ENCODE measurements at regions not wholly inside any gene's neighbourhood (a gene's known extent, or its start where the extent isn't known, plus 50 kb on each side); places are given as distances from the start of the nearest gene placed in this dataset.

GRCh38 chr2:77592955-77593354 lies 70.8 kb upstream of the LRRTM4 start (continued):
- TF ChIP-seq ZBTB26 (tag by site-specific recombination; optimal IDR thresholded peaks at IDR 0.05) (peak; percentile 51), ZBTB10 (tag by site-specific recombination; IDR thresholded peaks at IDR 0.05) (0 out of 2 replicates have a peak, but pooled peaks have one; percentile 33)

GRCh38 chr2:77602771-77603170 lies 80.6 kb upstream of the LRRTM4 start:
- Histone ChIP-seq H3K36me3 (ENCODE audit: control insufficient read depth in 2 of 2, insufficient read depth in 1 of 2, low read length in 2 of 2) (no peaks in the 10 kb centered on the region), H3K27ac (ENCODE audit: extremely low read depth, low read depth, low read length) (no peak overlapping the region), H3K4me1 (ENCODE audit: control insufficient read depth, insufficient read depth, low read length) (no peaks in the 10 kb centered on the region), H3K9me3 (ENCODE audit: control insufficient read depth, insufficient read depth, low read depth, low read length) (no peaks in the 10 kb centered on the region), H3K4me3 (ENCODE audit: low read depth, low read length) (no peak overlapping the region)
- ChIA-PET CTCF (no interaction called here), POLR2A (no interaction called here)
- TF ChIP-seq ZNF513 (tag by site-specific recombination; IDR thresholded peaks at IDR 0.05) (no peak), ZBTB11 (tag by site-specific recombination; conservative IDR thresholded peaks at IDR 0.05; ENCODE audit: low read depth) (no peak), ZNF280C (tag by site-specific recombination; IDR thresholded peaks at IDR 0.05) (no peak), SCRT1 (tag by site-specific recombination; IDR thresholded peaks at IDR 0.05; ENCODE audit: borderline replicate concordance) (no peak), ZNF670 (tag by site-specific recombination; IDR thresholded peaks at IDR 0.05; ENCODE audit: low read depth) (no peak), ZNF341 (tag by site-specific recombination; IDR thresholded peaks at IDR 0.05; ENCODE audit: low read depth) (no peak), PRDM6 (tag by site-specific recombination; IDR thresholded peaks at IDR 0.05) (no peak), ZSCAN30 (tag by site-specific recombination; IDR thresholded peaks at IDR 0.05) (no peak), ZNF837 (tag by site-specific recombination; IDR thresholded peaks at IDR 0.05) (no peak), ZNF19 (tag by site-specific recombination; IDR thresholded peaks at IDR 0.05; ENCODE audit: low read depth) (no peak), ZNF664 (tag by site-specific recombination; IDR thresholded peaks at IDR 0.05) (no peak), TCF7L2 (IDR thresholded peaks at IDR 0.05; ENCODE audit: borderline replicate concordance, low read depth, low read length) (no peak), ZNF561 (tag by site-specific recombination; IDR thresholded peaks at IDR 0.05; ENCODE audit: borderline replicate concordance) (no peak), ZNF248 (tag by site-specific recombination; IDR thresholded peaks at IDR 0.05) (no peak)

Measured in HEK293 (cell line).